GM23248 (cell line): ENCODE measurements at regions not wholly inside any gene's neighbourhood (a gene's known extent, or its start where the extent isn't known, plus 50 kb on each side); places are given as distances from the start of the nearest gene placed in this dataset.
A peak's percentile ranks its signal among the peaks of the same experiment; 100 is the strongest.

Experiments
- DNase-seq: peaks from one replicate; pipeline ENCODE4 v3.0.0-alpha.2; 2015
- H2AFZ ChIP-seq: fragments of 200-600 bp; sonication (generic); 2 replicates; pipeline ENCODE4 v1.6.1; 2016; ENCODE audit warnings: antibody characterized with exemption
- H3F3A ChIP-seq: fragments of 200-600 bp; sonication (generic); 2 replicates; pipeline ENCODE4 v1.6.1; 2016; ENCODE audit warnings: mild to moderate bottlenecking, antibody characterized with exemption, mixed run types; ENCODE audit not compliant: insufficient read depth
- H3K27ac ChIP-seq: fragments of 200-600 bp; sonication (generic); 2 replicates; pipeline ENCODE4 v1.5.1; 2016; ENCODE audit warnings: mild to moderate bottlenecking
- H3K27me3 ChIP-seq: fragments of 200-600 bp; sonication (generic); replicated peaks from 2 replicates; pipeline ENCODE4 v1.6.1; 2016; ENCODE audit warnings: mild to moderate bottlenecking; ENCODE audit not compliant: insufficient read depth
- H3K36me3 ChIP-seq: fragments of 200-600 bp; sonication (generic); 2 replicates; pipeline ENCODE4 v1.6.1; 2016; ENCODE audit warnings: low read depth, mild to moderate bottlenecking
- H3K4me1 ChIP-seq: fragments of 200-600 bp; sonication (generic); 2 replicates; pipeline ENCODE4 v1.6.1; 2016; ENCODE audit warnings: mild to moderate bottlenecking; ENCODE audit not compliant: insufficient read depth
- H3K4me2 ChIP-seq: fragments of 200-600 bp; sonication (generic); one replicate; pipeline ENCODE4 v1.6.1; 2016; ENCODE audit warnings: mild to moderate bottlenecking; ENCODE audit not compliant: unreplicated experiment
- H3K4me3 ChIP-seq: fragments of 200-600 bp; sonication (generic); 2 replicates; pipeline ENCODE4 v1.5.1; 2016; ENCODE audit warnings: mild to moderate bottlenecking
- H3K79me2 ChIP-seq: fragments of 200-600 bp; sonication (generic); 2 replicates; pipeline ENCODE4 v1.6.1; 2016; ENCODE audit warnings: mild to moderate bottlenecking; ENCODE audit not compliant: insufficient read depth
- H3K9ac ChIP-seq: fragments of 200-600 bp; sonication (generic); 2 replicates; pipeline ENCODE4 v1.6.1; 2016; ENCODE audit warnings: mild to moderate bottlenecking
- H3K9me2 ChIP-seq: fragments of 200-600 bp; sonication (generic); 2 replicates; pipeline ENCODE4 v1.6.1; 2016; ENCODE audit warnings: mixed run types, mild to moderate bottlenecking, moderate library complexity; ENCODE audit not compliant: insufficient read depth
- H3K9me3 ChIP-seq: fragments of 200-600 bp; sonication (generic); one replicate; pipeline ENCODE4 v1.6.1; 2017; ENCODE audit warnings: low read depth
- H4K20me1 ChIP-seq: fragments of 200-600 bp; sonication (generic); 2 replicates; pipeline ENCODE4 v1.6.0; 2016; ENCODE audit not compliant: insufficient read depth
- EZH2 ChIP-seq: fragments of 200-600 bp; sonication (generic); IDR thresholded peaks from 2 replicates; pipeline ENCODE4 v1.6.1; 2018; ENCODE audit warnings: antibody characterized with exemption, mild to moderate bottlenecking; ENCODE audit not compliant: insufficient read depth, poor library complexity, severe bottlenecking
- EZH2phosphoT487 ChIP-seq: fragments of 200-600 bp; sonication (generic); IDR thresholded peaks from 2 replicates; pipeline ENCODE4 v1.6.1; 2018; ENCODE audit warnings: antibody characterized with exemption, moderate library complexity, mild to moderate bottlenecking, low read depth; ENCODE audit not compliant: insufficient read depth
- WGBS, 2 experiments: methylation state at CpG; one replicate each; pipeline ENCODE4 v1.1.6; 2015 to 2017; ENCODE audit warnings: low lambda C conversion rate in 2 of 2, low coverage in 1 of 2; ENCODE audit errors: missing lambda C conversion rate in 2 of 2; 5-methylcytosine and 5-hydroxymethylcytosine counted together
- in situ Hi-C: fragments of 300-500 bp; cut with MboI; formaldehyde crosslinking; loops from 2 replicates; pipeline ENCODE4 v1.15.0; 2020

- no peaks in the 10 kb centered on the region for H3K9me3 ChIP-seq
- peaks cover 5% of the 10 kb centered on the region for H3F3A ChIP-seq
- DNase-seq = peak; percentile 11
- in situ Hi-C loops = no loop called here
- no peaks in the 10 kb centered on the region for H3K79me2 ChIP-seq
- no peaks in the 10 kb centered on the region for H3K27me3 ChIP-seq
- peaks cover 19% of the 10 kb centered on the region for H3K4me1 ChIP-seq
- H4K20me1 ChIP-seq = no peaks in the 10 kb centered on the region
- no peaks in the 10 kb centered on the region for H3K36me3 ChIP-seq
- no peak overlapping the region for H3K4me2 ChIP-seq
- no peak overlapping the region for H2AFZ ChIP-seq
- H3K9ac ChIP-seq = no peak overlapping the region
- no peak overlapping the region for H3K27ac ChIP-seq
- H3K4me3 ChIP-seq = no peak overlapping the region
- no peak for TF ChIP-seq EZH2phosphoT487
- no peak for TF ChIP-seq EZH2
- H3K9me2 ChIP-seq = no peaks in the 10 kb centered on the region
- 91 to 96% methylated on average over 1 of the region's 1 CpG for WGBS, 2 experiments
Measured at GRCh38 chr12:28905220-28905955, 243.7 kb upstream of the FAR2 start.

DNA sequence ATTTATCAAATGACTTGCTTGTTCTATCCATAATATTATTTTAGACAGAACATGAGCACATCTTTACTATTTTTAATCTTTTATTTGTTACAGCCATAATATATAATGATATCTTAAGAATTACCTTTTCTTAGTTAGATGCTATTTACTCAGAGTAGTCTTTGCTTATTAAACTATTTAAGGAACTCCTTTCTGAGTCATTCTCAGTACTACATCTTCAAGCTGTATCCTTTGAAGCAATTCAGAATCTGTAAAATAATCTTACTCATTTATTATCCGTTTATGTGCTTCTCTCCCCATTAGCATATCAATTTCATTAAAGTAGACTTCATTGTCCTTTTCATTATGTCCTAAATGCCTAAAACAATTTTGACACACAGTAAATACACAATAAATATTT lies 240.4 kb upstream of the FAR2 start:
- peak; percentile 24 for DNase-seq
- Histone ChIP-seq H3K4me3 (no peak overlapping the region), H3K36me3 (no peaks in the 10 kb centered on the region), H2AFZ (no peak overlapping the region), H3K4me2 (no peak overlapping the region), H3K27me3 (no peaks in the 10 kb centered on the region), H3K9ac (no peak overlapping the region), H3K9me3 (peaks cover 2% of the 10 kb centered on the region), H3K4me1 (peaks cover 15% of the 10 kb centered on the region), H3K27ac (0 out of 2 replicates have a peak overlapping the region, but pooled peaks have one; percentile 28), H3K9me2 (no peaks in the 10 kb centered on the region), H3K79me2 (no peaks in the 10 kb centered on the region), H3F3A (no peaks in the 10 kb centered on the region; the same call in 1 of the 2 replicates), H4K20me1 (no peaks in the 10 kb centered on the region)
- in situ Hi-C loops = no loop called here
- TF ChIP-seq EZH2phosphoT487 = no peak
- no peak for TF ChIP-seq EZH2
- WGBS, 2 experiments = 83 to 85% methylated on average over 1 of the region's 1 CpG

- Histone ChIP-seq H2AFZ (no peak overlapping the region), H3K4me1 (peaks cover 15% of the 10 kb centered on the region), H3K4me2 (peak overlapping the region; percentile 5), H3K9ac (no peak overlapping the region), H3K9me3 (peaks cover 7% of the 10 kb centered on the region), H4K20me1 (no peaks in the 10 kb centered on the region), H3F3A (no peaks in the 10 kb centered on the region; the same call in 1 of the 2 replicates), H3K4me3 (no peak overlapping the region), H3K27ac (peak overlapping the region; percentile 28; the same call in 1 of the 2 replicates), H3K27me3 (no peaks in the 10 kb centered on the region), H3K79me2 (no peaks in the 10 kb centered on the region), H3K36me3 (no peaks in the 10 kb centered on the region), H3K9me2 (no peaks in the 10 kb centered on the region)
- in situ Hi-C loops = no loop called here
- DNase-seq = peak; percentile 68
- 0 to 7% methylated on average over 1 of the region's 1 CpG for WGBS, 2 experiments
- TF ChIP-seq EZH2phosphoT487 (no peak), EZH2 (no peak)
Measured at GRCh38 chr12:28909291-28909690, 239.8 kb upstream of the FAR2 start.

GRCh38 chr12:28925719-28926376 lies 223.2 kb upstream of the FAR2 start:
- H3F3A ChIP-seq = peaks cover 21% of the 10 kb centered on the region
- peak overlapping the region; percentile 29 for H3K4me2 ChIP-seq
- no peaks in the 10 kb centered on the region for H3K36me3 ChIP-seq
- no peak overlapping the region for H2AFZ ChIP-seq
- H4K20me1 ChIP-seq = no peaks in the 10 kb centered on the region
- WGBS, 2 experiments = 4 to 6% methylated on average over 3 of the region's 3 CpGs
- no peaks in the 10 kb centered on the region for H3K27me3 ChIP-seq
- peaks cover 14% of the 10 kb centered on the region for H3K4me1 ChIP-seq
- no peak overlapping the region for H3K4me3 ChIP-seq
- TF ChIP-seq EZH2 = no peak
- no peak for TF ChIP-seq EZH2phosphoT487
- DNase-seq = peak; percentile 86
- H3K9me3 ChIP-seq = no peaks in the 10 kb centered on the region
- H3K79me2 ChIP-seq = no peaks in the 10 kb centered on the region
- in situ Hi-C loops = no loop called here
- peak overlapping the region; percentile 61 for H3K27ac ChIP-seq
- no peak overlapping the region for H3K9ac ChIP-seq
- H3K9me2 ChIP-seq = no peaks in the 10 kb centered on the region
